ENCODE measurements at regions not wholly inside any gene's neighbourhood (a gene's known extent, or its start where the extent isn't known, plus 50 kb on each side); places are given as distances from the start of the nearest gene placed in this dataset.
"Not testable (repeated sequence)": the region's sequence is repeated elsewhere in the genome, so short reads cannot be mapped to it uniquely, and the experiment has no call there.

- H3K36me3 ChIP-seq (ENCODE audit: control insufficient read depth, insufficient read depth, low read length): no peaks in the 10 kb centered on the region
- ChIA-PET CTCF (no interaction called here), POLR2A (no interaction called here)
- no peak overlapping the region for H3K4me3 ChIP-seq (ENCODE audit: low read depth, low read length)
- H3K9me3 ChIP-seq: no peaks in the 10 kb centered on the region
- Mint-ChIP-seq H3K27ac (ENCODE audit: unreplicated experiment) (no peak overlapping the region), H3K4me1 (ENCODE audit: low read depth, unreplicated experiment) (peaks cover 7% of the 10 kb centered on the region), H3K9me3 (ENCODE audit: unreplicated experiment) (no peaks in the 10 kb centered on the region), H3K27me3 (ENCODE audit: insufficient read depth, unreplicated experiment) (no peaks in the 10 kb centered on the region), H3K36me3 (ENCODE audit: insufficient read depth, unreplicated experiment) (no peaks in the 10 kb centered on the region), H3K4me3 (ENCODE audit: unreplicated experiment) (no peak overlapping the region)
- no TSS peak for BruUV-seq (replicated peaks)
- no peak for DNase-seq
- intact Hi-C loops (cut with micrococcal nuclease; ENCODE audit: unreplicated experiment): no loop called here
- H3K27me3 ChIP-seq (replicated peaks; ENCODE audit: control insufficient read depth, insufficient read depth, low read length): no peaks in the 10 kb centered on the region
- H3K4me1 ChIP-seq: 0 out of 2 replicates have a peak, but pooled peaks cover 6% of the 10 kb centered on the region
- TF ChIP-seq, protein P1, sequence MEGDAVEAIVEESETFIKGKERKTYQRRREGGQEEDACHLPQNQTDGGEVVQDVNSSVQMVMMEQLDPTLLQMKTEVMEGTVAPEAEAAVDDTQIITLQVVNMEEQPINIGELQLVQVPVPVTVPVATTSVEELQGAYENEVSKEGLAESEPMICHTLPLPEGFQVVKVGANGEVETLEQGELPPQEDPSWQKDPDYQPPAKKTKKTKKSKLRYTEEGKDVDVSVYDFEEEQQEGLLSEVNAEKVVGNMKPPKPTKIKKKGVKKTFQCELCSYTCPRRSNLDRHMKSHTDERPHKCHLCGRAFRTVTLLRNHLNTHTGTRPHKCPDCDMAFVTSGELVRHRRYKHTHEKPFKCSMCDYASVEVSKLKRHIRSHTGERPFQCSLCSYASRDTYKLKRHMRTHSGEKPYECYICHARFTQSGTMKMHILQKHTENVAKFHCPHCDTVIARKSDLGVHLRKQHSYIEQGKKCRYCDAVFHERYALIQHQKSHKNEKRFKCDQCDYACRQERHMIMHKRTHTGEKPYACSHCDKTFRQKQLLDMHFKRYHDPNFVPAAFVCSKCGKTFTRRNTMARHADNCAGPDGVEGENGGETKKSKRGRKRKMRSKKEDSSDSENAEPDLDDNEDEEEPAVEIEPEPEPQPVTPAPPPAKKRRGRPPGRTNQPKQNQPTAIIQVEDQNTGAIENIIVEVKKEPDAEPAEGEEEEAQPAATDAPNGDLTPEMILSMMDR (IDR thresholded peaks at IDR 0.05; ENCODE audit: insufficient read depth in 1 of 2, low read depth in 1 of 2, low read length in 1 of 2, severe bottlenecking in 1 of 2, unreplicated experiment in 1 of 2): no peak
Observed at GRCh38 chr4:26056406-26056805, 142.4 kb downstream of the SMIM20 start.

GRCh38 chr4:26057839-26058238 lies 143.8 kb downstream of the SMIM20 start:
- H3K9me3 Mint-ChIP-seq (ENCODE audit: unreplicated experiment); H3K36me3 Mint-ChIP-seq (ENCODE audit: insufficient read depth, unreplicated experiment); H3K36me3 ChIP-seq (ENCODE audit: control insufficient read depth, insufficient read depth, low read length); H3K4me3 ChIP-seq (ENCODE audit: low read depth, low read length); H3K27ac Mint-ChIP-seq (ENCODE audit: unreplicated experiment); POLR2A ChIA-PET; H3K27me3 ChIP-seq (replicated peaks; ENCODE audit: control insufficient read depth, insufficient read depth, low read length); H3K27me3 Mint-ChIP-seq (ENCODE audit: insufficient read depth, unreplicated experiment); DNase-seq; intact Hi-C loops (cut with micrococcal nuclease; ENCODE audit: unreplicated experiment); H3K4me3 Mint-ChIP-seq (ENCODE audit: unreplicated experiment); H3K9me3 ChIP-seq; H3K4me1 ChIP-seq; H3K4me1 Mint-ChIP-seq (ENCODE audit: low read depth, unreplicated experiment); BruUV-seq (replicated peaks): not testable (repeated sequence)
- CTCF ChIA-PET: interaction anchor here (0.6 kb wide), 1 partner anchor 12 kb away, joined by 4 read pairs; no protein-coding TSS in a partner anchor

- no peaks in the 10 kb centered on the region for H3K9me3 ChIP-seq
- no peak overlapping the region for H3K4me3 Mint-ChIP-seq (ENCODE audit: unreplicated experiment)
- H3K36me3 Mint-ChIP-seq (ENCODE audit: insufficient read depth, unreplicated experiment): no peaks in the 10 kb centered on the region
- no peaks in the 10 kb centered on the region for H3K9me3 Mint-ChIP-seq (ENCODE audit: unreplicated experiment)
- H3K4me3 ChIP-seq (ENCODE audit: low read depth, low read length): no peak overlapping the region
- H3K4me1 ChIP-seq: 0 out of 2 replicates have a peak, but pooled peaks cover 1% of the 10 kb centered on the region
- no TSS peak for BruUV-seq (replicated peaks)
- ChIA-PET POLR2A (no interaction called here), CTCF (interaction anchor here (0.6 kb wide), 1 partner anchor 11 kb away, joined by 4 read pairs; no protein-coding TSS in a partner anchor)
- H3K36me3 ChIP-seq (ENCODE audit: control insufficient read depth, insufficient read depth, low read length): no peaks in the 10 kb centered on the region
- no peak for DNase-seq
- no peaks in the 10 kb centered on the region for H3K4me1 Mint-ChIP-seq (ENCODE audit: low read depth, unreplicated experiment)
- no peak overlapping the region for H3K27ac Mint-ChIP-seq (ENCODE audit: unreplicated experiment)
- H3K27me3 ChIP-seq (replicated peaks; ENCODE audit: control insufficient read depth, insufficient read depth, low read length): no peaks in the 10 kb centered on the region
- intact Hi-C loops (cut with micrococcal nuclease; ENCODE audit: unreplicated experiment): no loop called here
- no peaks in the 10 kb centered on the region for H3K27me3 Mint-ChIP-seq (ENCODE audit: insufficient read depth, unreplicated experiment)
- TF ChIP-seq, protein P1 (IDR thresholded peaks at IDR 0.05; ENCODE audit: insufficient read depth in 1 of 2, low read depth in 1 of 2, low read length in 1 of 2, severe bottlenecking in 1 of 2, unreplicated experiment in 1 of 2): no peak
Observed at GRCh38 chr4:26058537-26058936, 144.5 kb downstream of the SMIM20 start.
